Transverse colon (tissue), 4 donors: ENCODE measurements at regions not wholly inside any gene's neighbourhood (a gene's known extent, or its start where the extent isn't known, plus 50 kb on each side); places are given as distances from the start of the nearest gene placed in this dataset.

Source experiments
- DNase-seq: peaks from one replicate; pipeline ENCODE4 v3.0.0-alpha.2; 2019
- H3K27ac ChIP-seq, 4 donors: fragments of 200-600 bp; sonication (generic); 2 replicates each; pipeline ENCODE4 v1.5.1; 2016 to 2018; ENCODE audit warnings: inconsistent platforms in 4 of 4
- H3K27me3 ChIP-seq: fragments of 200-600 bp; sonication (generic); 2 replicates; pipeline ENCODE4 v1.5.1; 2017; ENCODE audit warnings: inconsistent platforms
- H3K36me3 ChIP-seq, 4 donors: fragments of 200-600 bp; sonication (generic); 2 replicates each; pipeline ENCODE4 v1.5.1; 2017 to 2019; ENCODE audit warnings: inconsistent platforms in 4 of 4
- H3K4me1 ChIP-seq, 4 donors: fragments of 200-600 bp; sonication (generic); 2 replicates each; pipeline ENCODE4 v1.5.1; 2017 to 2020; ENCODE audit warnings: inconsistent platforms in 4 of 4
- H3K4me3 ChIP-seq, 4 donors: fragments of 200-600 bp; sonication (generic); 1 replicate in 1 of 4; 2 replicates in 3 of 4; pipeline versions ENCODE4 v1.5.1 to v1.6.1; 2017 to 2019; ENCODE audit warnings: inconsistent platforms in 4 of 4
- H3K9me3 ChIP-seq, 2 donors: fragments of 200-600 bp; sonication (generic); 2 replicates each; pipeline ENCODE4 v1.5.1; 2017 to 2019; ENCODE audit warnings: inconsistent platforms in 2 of 2
- EP300 ChIP-seq: sonication (generic); formaldehyde crosslinking; IDR thresholded peaks from one replicate; pipeline ENCODE4 v1.6.1; 2017; ENCODE audit warnings: antibody characterized with exemption, low read depth
- POLR2A ChIP-seq: fragments of 450-650 bp; IDR thresholded peaks from one replicate; pipeline ENCODE4 v1.6.1; 2016; ENCODE audit warnings: antibody characterized with exemption, mild to moderate bottlenecking, moderate library complexity
- POLR2AphosphoS5 ChIP-seq, 3 donors: sonication (generic); formaldehyde crosslinking; IDR thresholded peaks; one replicate each; pipeline ENCODE4 v1.6.1; 2016; ENCODE audit warnings: antibody characterized with exemption in 3 of 3
- WGBS, 2 donors: methylation state at CpG; one replicate each; pipeline ENCODE4 v1.1.5; 2018; ENCODE audit warnings: low coverage in 1 of 2; 5-methylcytosine and 5-hydroxymethylcytosine counted together
- in situ Hi-C, 4 donors: fragments of 200-750 bp; cut with MboI; loops; one replicate each; pipeline versions ENCODE4 v1.15.0 to v1.15.1; 2017; ENCODE audit warnings: low sequenced_read_pairs in 3 of 4, low pct_ligation_motif_present in 1 of 4, low pct_unique_long_range_greater_than_20kb in 1 of 4
- intact Hi-C: fragments of 100-400 bp; cut with DNase I; formaldehyde crosslinking; loops from one replicate; pipeline ENCODE4 v1.15.1; 2023; ENCODE audit warnings: low total_unique reads
- TF ChIP-seq, protein P1 (sequence below), 5 experiments: fragments of 200-600 bp in 3 of 5; fragments of 450-650 bp in 2 of 5; sonication (generic) in 3 of 5; IDR thresholded peaks; 1 replicate in 2 of 5; 2 replicates in 3 of 5; pipeline ENCODE4 v1.5.1; 2016 to 2017; ENCODE audit warnings: antibody characterized with exemption in 5 of 5, inconsistent platforms in 3 of 5, mild to moderate bottlenecking in 2 of 5, moderate library complexity in 1 of 5

DNA sequence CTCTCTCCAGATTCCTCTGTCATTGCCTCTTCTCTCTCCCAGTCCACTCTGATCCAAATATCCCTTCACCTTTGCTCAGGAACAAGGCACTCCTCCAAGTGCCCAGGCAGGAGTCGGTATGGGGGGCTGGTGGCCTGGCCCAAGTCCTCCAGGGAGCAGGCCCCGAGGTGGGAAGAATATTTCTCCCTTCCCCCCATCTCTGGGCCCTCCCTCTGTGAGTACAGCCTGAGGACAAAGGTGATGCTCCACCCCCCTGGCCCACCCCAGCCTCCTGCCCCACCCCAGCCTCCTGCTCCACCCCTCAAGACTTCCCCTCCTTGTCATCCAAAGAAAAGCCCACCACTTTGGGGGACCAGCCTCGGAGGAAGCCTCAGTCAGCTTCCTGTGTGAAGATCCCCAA lies 96.9 kb downstream of the NCR2 start:
- no peak for DNase-seq
- peaks cover 13 to 34% (median 22%) of the 10 kb centered on the region in 4 donors for H3K4me1 ChIP-seq
- no peak overlapping the region for H3K4me3 ChIP-seq
- intact Hi-C loops = no loop called here
- in situ Hi-C loops = no loop called here
- peaks cover 15% of the 10 kb centered on the region for H3K27me3 ChIP-seq
- H3K27ac ChIP-seq = no peak overlapping the region
- H3K9me3 ChIP-seq = no peaks in the 10 kb centered on the region
- WGBS, 2 donors = 35% methylated on average over 3 of the region's 3 CpGs; no CpG with 5 or more reads in 1 of the 2 donors
- no peak for TF ChIP-seq EP300
- no peak for TF ChIP-seq POLR2AphosphoS5 (IDR thresholded peaks at IDR 0.05)
- no peak for TF ChIP-seq POLR2A
- TF ChIP-seq, protein P1, sequence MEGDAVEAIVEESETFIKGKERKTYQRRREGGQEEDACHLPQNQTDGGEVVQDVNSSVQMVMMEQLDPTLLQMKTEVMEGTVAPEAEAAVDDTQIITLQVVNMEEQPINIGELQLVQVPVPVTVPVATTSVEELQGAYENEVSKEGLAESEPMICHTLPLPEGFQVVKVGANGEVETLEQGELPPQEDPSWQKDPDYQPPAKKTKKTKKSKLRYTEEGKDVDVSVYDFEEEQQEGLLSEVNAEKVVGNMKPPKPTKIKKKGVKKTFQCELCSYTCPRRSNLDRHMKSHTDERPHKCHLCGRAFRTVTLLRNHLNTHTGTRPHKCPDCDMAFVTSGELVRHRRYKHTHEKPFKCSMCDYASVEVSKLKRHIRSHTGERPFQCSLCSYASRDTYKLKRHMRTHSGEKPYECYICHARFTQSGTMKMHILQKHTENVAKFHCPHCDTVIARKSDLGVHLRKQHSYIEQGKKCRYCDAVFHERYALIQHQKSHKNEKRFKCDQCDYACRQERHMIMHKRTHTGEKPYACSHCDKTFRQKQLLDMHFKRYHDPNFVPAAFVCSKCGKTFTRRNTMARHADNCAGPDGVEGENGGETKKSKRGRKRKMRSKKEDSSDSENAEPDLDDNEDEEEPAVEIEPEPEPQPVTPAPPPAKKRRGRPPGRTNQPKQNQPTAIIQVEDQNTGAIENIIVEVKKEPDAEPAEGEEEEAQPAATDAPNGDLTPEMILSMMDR (IDR thresholded peaks at IDR 0.05) = no peak
- H3K36me3 ChIP-seq = no peaks in the 10 kb centered on the region

DNA sequence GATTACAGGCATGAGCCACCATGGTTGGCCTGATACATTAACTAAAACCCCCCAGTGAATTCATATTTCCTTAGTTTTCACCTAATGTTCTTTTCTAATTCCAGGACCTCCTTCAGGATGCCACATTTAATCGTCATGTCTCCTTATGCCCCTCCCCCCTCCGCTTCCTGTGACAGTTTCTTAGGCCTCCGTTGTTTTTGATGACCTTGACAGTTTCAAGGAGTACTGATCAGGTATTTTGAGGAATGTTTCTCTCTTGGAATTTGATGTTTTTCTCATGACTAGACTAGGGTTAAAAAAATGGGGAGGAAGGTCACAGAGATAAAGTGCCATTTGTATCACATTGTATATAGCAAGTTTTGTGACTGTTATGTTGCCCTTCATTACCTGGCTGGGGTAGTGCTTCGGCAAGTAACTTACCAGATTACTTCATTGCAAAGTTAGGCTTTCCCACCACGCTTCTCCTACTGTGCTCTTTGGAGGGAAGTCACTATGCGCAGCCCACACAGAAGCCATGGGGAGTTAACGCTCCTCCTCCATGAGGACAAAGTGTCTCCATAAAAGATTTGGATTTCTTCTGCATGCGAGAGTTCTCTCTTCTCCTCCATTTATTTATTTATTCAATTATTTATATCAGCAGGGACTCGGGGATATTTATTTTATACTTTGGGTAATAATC lies 99.5 kb downstream of the NCR2 start:
- TF ChIP-seq EP300 = no peak
- no peak for TF ChIP-seq POLR2AphosphoS5 (IDR thresholded peaks at IDR 0.05)
- no peak for TF ChIP-seq POLR2A
- TF ChIP-seq, protein P1 (IDR thresholded peaks at IDR 0.05) = no peak

DNA sequence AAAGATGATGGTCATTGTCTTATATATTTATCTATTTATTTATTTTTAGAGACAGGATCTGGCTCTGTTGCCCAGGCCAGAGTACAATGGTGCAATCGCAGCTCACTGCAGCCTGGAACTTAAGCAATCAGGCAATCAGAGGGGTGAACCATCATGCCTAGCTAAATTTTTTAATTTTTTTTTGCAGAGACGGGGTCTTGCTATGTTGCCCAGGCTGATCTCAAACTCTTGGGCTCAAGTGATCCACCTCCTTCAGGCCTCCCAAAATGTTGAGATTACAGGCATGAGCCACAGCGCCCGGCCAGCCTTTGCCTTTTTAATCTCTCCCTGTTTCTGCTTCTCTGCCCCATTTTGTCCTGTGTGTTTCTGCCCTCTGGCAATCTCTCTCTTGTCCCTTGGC lies 102.2 kb downstream of the NCR2 start:
- Histone ChIP-seq H3K27me3 (peaks cover under 1% of the 10 kb centered on the region), H3K4me3 (no peak overlapping the region), H3K27ac (no peak overlapping the region), H3K36me3 (no peaks in the 10 kb centered on the region), H3K9me3 (no peaks in the 10 kb centered on the region), H3K4me1 (peaks cover under 1 to 3% (median 1%) of the 10 kb centered on the region in 4 donors)
- TF ChIP-seq EP300 = no peak
- TF ChIP-seq, protein P1 (IDR thresholded peaks at IDR 0.05) = no peak
- no peak for TF ChIP-seq POLR2A
- TF ChIP-seq POLR2AphosphoS5 (IDR thresholded peaks at IDR 0.05) = no peak
- 90 to 100% methylated on average over 2 to 4 of the region's 4 CpGs for WGBS, 2 donors
- intact Hi-C loops = no loop called here
- in situ Hi-C loops = no loop called here
- no peak for DNase-seq

More for the DNA sequence above, 99.5 kb downstream of the NCR2 start:
- 53 to 78% methylated on average over 6 to 9 of the region's 9 CpGs for WGBS, 2 donors
- in situ Hi-C loops (no loop called here), intact Hi-C loops (no loop called here)
- no peaks in the 10 kb centered on the region for H3K36me3 ChIP-seq
- DNase-seq = no peak
- peaks cover 0 to 9% (median 1%) of the 10 kb centered on the region in 4 donors for H3K4me1 ChIP-seq
- H3K27me3 ChIP-seq = peaks cover 4% of the 10 kb centered on the region
- H3K4me3 ChIP-seq = no peak overlapping the region
- no peaks in the 10 kb centered on the region for H3K9me3 ChIP-seq
- H3K27ac ChIP-seq = no peak overlapping the region

DNA sequence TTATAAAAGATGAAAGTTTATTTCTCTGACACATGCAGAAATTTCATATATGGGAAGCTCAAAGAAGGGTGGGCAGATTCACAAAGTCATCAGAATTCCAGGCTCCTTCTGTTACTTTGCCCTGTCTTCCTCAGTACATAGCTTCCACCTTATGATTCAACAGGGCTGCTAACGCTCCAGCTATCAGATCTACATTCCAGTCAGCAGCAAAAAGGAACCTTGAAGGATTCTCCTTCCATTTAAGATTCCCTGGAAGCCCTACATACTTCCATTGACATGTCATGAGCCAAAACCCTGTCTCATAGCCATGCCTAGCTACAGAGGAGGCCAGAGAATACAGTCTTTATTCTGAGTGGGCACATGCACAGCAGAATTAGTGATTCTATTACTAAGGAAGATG lies 103.3 kb downstream of the NCR2 start:
- no peak for TF ChIP-seq POLR2A
- no peak for TF ChIP-seq POLR2AphosphoS5 (IDR thresholded peaks at IDR 0.05)
- TF ChIP-seq, protein P1 (IDR thresholded peaks at IDR 0.05) = no peak
- TF ChIP-seq EP300 = no peak
- no peak overlapping the region for H3K4me3 ChIP-seq
- WGBS, 2 donors = 85% methylated on average over 1 of the region's 1 CpG; no CpG with 5 or more reads in 1 of the 2 donors
- no peaks in the 10 kb centered on the region for H3K9me3 ChIP-seq
- in situ Hi-C loops = no loop called here
- intact Hi-C loops = no loop called here
- H3K27me3 ChIP-seq = peaks cover 10% of the 10 kb centered on the region
- H3K27ac ChIP-seq = no peak overlapping the region
- no peak for DNase-seq
- H3K4me1 ChIP-seq = peaks cover 11 to 15% (median 12%) of the 10 kb centered on the region in 4 donors
- no peaks in the 10 kb centered on the region for H3K36me3 ChIP-seq
